GM12874 (cell line): ENCODE measurements at regions not wholly inside any gene's neighbourhood (a gene's known extent, or its start where the extent isn't known, plus 50 kb on each side); places are given as distances from the start of the nearest gene placed in this dataset.

Experiments used
- TF ChIP-seq, protein P1 (sequence below): IDR thresholded peaks from 2 replicates; pipeline ENCODE4 v1.5.1; 2011; ENCODE audit warnings: low read depth, mild to moderate bottlenecking, control low read depth, low read length, moderate library complexity; ENCODE audit not compliant: insufficient read depth

- TF ChIP-seq, protein P1, sequence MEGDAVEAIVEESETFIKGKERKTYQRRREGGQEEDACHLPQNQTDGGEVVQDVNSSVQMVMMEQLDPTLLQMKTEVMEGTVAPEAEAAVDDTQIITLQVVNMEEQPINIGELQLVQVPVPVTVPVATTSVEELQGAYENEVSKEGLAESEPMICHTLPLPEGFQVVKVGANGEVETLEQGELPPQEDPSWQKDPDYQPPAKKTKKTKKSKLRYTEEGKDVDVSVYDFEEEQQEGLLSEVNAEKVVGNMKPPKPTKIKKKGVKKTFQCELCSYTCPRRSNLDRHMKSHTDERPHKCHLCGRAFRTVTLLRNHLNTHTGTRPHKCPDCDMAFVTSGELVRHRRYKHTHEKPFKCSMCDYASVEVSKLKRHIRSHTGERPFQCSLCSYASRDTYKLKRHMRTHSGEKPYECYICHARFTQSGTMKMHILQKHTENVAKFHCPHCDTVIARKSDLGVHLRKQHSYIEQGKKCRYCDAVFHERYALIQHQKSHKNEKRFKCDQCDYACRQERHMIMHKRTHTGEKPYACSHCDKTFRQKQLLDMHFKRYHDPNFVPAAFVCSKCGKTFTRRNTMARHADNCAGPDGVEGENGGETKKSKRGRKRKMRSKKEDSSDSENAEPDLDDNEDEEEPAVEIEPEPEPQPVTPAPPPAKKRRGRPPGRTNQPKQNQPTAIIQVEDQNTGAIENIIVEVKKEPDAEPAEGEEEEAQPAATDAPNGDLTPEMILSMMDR = peak; percentile 45
Measured at GRCh38 chr3:168847291-168847883, 751.7 kb upstream of the GOLIM4 start.

GRCh38 chr3:168844894-168845482 lies 749.3 kb upstream of the GOLIM4 start:
- TF ChIP-seq, protein P1 = no peak

DNA sequence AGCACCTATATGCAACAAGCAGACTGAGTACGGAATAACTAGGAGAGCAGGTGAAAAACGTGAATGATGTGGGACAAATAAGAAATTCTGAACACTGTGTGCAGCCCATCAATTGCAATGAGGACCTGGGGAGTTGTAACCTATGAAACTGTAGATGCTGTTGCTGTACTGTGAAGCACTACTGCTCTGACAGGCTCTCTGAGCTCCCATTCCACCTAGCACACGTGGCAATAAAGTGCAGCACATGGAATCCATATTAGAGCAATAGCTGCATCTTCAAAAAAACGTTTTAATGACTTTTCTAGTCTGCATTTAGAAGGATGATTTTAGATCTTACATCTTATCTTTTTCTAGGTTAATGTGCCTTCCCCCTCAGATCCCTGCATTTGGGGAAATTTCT lies 748.7 kb upstream of the GOLIM4 start:
- TF ChIP-seq, protein P1 = no peak

- TF ChIP-seq, protein P1 = no peak
Measured at GRCh38 chr3:168843481-168843880, 747.8 kb upstream of the GOLIM4 start.

DNA sequence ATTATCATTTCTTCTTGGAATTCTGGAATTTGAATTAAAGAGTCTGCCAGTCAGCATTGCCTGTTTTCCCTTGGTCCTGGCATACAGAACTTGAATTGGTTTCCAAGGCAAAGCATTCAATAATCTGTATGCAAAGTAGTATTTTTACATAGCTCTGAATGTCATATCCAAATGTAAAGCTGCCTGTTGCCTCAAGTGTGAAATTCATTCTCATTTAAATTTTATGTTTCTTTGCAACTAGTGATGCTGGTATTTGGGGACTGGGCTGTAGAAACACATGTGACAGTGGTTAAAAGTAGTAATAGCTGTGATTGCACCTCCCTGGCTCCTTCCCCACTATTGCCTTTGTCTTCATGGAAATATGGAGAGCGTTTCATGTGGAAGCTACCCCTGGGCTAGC lies 743.9 kb upstream of the GOLIM4 start:
- TF ChIP-seq, protein P1 = no peak

GRCh38 chr3:168834558-168834957 lies 738.8 kb upstream of the GOLIM4 start:
- TF ChIP-seq, protein P1 = no peak

DNA sequence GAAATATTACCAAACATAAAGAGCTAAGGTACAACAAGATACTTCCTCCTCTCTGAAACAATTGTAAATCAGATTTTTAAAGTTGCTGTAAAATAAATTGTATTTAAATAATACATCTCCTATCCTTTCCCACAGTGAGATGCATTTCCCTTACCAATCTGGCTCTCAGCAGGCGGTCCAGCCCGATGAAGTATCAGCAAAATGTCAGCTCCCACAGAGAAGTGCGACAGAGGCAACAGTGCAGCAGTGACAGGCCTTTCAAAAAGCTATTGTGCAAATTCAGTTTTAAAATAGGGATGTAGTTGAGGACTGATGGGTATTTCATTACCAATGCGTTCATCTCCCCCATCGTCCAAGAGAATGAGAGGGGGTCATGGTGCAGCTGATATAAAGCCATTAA lies 733.2 kb upstream of the GOLIM4 start:
- TF ChIP-seq, protein P1 = no peak
